ENCODE measurements at regions not wholly inside any gene's neighbourhood (a gene's known extent, or its start where the extent isn't known, plus 50 kb on each side); places are given as distances from the start of the nearest gene placed in this dataset.

GRCh38 chr17:52495646-52496045, 337.1 kb upstream of the CA10 start:
- Histone ChIP-seq H3K4me1 (ENCODE audit: control insufficient read depth, insufficient read depth, low read length) (no peaks in the 10 kb centered on the region), H3K36me3 (ENCODE audit: insufficient read depth, low read length) (no peaks in the 10 kb centered on the region), H3K9me3 (replicated peaks; ENCODE audit: low read length) (peaks cover 6% of the 10 kb centered on the region), H3K4me3 (ENCODE audit: low read length) (no peak overlapping the region), H3K27me3 (ENCODE audit: control insufficient read depth, insufficient read depth, low read length) (no peaks in the 10 kb centered on the region), H3K9ac (ENCODE audit: low read depth, low read length) (no peak overlapping the region), H3K4me2 (ENCODE audit: low read length) (no peak overlapping the region)

- no peak overlapping the region for H3K4me2 ChIP-seq (ENCODE audit: low read length)
- no peaks in the 10 kb centered on the region for H3K9me3 ChIP-seq (replicated peaks; ENCODE audit: low read length)
- no peak overlapping the region for H3K4me3 ChIP-seq (ENCODE audit: low read length)
- H3K4me1 ChIP-seq (ENCODE audit: control insufficient read depth, insufficient read depth, low read length) = no peaks in the 10 kb centered on the region
- no peak overlapping the region for H3K9ac ChIP-seq (ENCODE audit: low read depth, low read length)
- no peaks in the 10 kb centered on the region for H3K27me3 ChIP-seq (ENCODE audit: control insufficient read depth, insufficient read depth, low read length)
- H3K36me3 ChIP-seq (ENCODE audit: insufficient read depth, low read length) = no peaks in the 10 kb centered on the region
Observed at GRCh38 chr17:52482271-52482670, 323.8 kb upstream of the CA10 start.

DNA sequence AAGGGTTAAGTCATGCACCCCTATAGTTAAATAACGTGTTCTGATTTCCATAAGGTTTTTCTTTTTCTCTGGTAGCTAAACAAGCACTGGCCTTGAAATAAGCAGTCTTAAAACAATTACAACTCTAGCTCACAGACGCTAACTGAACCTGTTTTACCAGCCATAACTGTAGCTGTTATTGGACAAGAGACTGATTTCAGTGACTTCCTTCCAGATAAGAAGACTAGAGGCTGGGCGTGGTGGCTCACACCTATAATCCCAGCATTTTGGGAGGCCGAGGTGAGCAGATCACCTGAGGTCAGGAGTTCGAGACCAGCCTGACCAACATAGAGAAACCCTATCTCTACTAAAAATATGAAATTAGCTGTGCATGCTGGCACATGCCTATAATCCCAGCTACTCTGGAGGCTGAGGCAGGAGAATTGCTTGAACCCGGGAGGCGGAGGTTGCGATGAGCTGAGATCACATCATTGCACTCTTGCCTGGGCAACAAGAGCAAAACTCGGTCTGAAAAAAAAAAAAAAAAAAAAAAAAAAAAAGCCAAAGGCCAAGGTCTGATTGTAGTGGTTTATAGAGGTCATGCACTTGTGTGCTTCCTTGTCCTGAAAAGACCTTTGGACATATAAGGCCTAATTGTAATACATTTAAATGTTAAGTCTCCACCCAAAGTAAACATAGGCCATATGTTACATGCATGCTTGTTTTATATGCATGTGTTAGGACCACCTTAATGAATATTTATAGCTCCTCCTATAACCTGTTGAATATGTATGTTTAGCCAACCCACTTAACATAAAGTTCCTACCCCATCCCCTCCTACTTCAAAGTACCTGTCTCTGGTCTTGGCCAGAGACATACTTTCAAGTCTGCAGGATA, 319.5 kb upstream of the CA10 start:
- Histone ChIP-seq H3K27me3 (ENCODE audit: control insufficient read depth, insufficient read depth, low read length) (no peaks in the 10 kb centered on the region), H3K36me3 (ENCODE audit: insufficient read depth, low read length) (no peaks in the 10 kb centered on the region), H3K9ac (ENCODE audit: low read depth, low read length) (no peak overlapping the region), H3K4me3 (ENCODE audit: low read length) (no peak overlapping the region), H3K4me2 (ENCODE audit: low read length) (no peak overlapping the region), H3K9me3 (replicated peaks; ENCODE audit: low read length) (no peaks in the 10 kb centered on the region), H3K4me1 (ENCODE audit: control insufficient read depth, insufficient read depth, low read length) (no peaks in the 10 kb centered on the region)

- H3K9me3 ChIP-seq (replicated peaks; ENCODE audit: low read length) = peaks cover 3% of the 10 kb centered on the region
- H3K4me2 ChIP-seq (ENCODE audit: low read length) = no peak overlapping the region
- no peaks in the 10 kb centered on the region for H3K4me1 ChIP-seq (ENCODE audit: control insufficient read depth, insufficient read depth, low read length)
- no peak overlapping the region for H3K4me3 ChIP-seq (ENCODE audit: low read length)
- no peak overlapping the region for H3K9ac ChIP-seq (ENCODE audit: low read depth, low read length)
- no peaks in the 10 kb centered on the region for H3K36me3 ChIP-seq (ENCODE audit: insufficient read depth, low read length)
- H3K27me3 ChIP-seq (ENCODE audit: control insufficient read depth, insufficient read depth, low read length) = no peaks in the 10 kb centered on the region
Observed at GRCh38 chr17:52476638-52477313, 318.3 kb upstream of the CA10 start.

DNA sequence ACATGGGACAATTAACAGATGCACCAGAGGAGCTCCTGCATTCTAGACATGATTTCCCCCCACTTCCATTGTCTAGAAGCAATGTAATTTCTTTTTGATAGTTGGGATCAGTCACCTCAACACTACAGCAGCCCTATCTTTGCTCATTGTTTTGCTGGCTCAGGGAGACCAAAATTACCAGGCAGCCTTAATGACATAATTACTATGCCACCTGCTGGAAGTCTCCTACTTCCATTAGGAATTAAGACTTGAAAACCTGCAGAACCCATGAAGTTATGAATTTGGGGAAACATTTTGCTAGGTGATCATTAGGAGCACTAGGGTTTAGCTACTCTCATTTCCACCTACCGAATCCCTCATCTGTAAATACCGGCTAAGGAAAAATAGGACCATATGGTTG, 312.0 kb upstream of the CA10 start:
- no peaks in the 10 kb centered on the region for H3K36me3 ChIP-seq (ENCODE audit: insufficient read depth, low read length)
- H3K27me3 ChIP-seq (ENCODE audit: control insufficient read depth, insufficient read depth, low read length) = no peaks in the 10 kb centered on the region
- H3K9ac ChIP-seq (ENCODE audit: low read depth, low read length) = no peak overlapping the region
- H3K4me2 ChIP-seq (ENCODE audit: low read length) = no peak overlapping the region
- no peak overlapping the region for H3K4me3 ChIP-seq (ENCODE audit: low read length)
- peaks cover 6% of the 10 kb centered on the region for H3K9me3 ChIP-seq (replicated peaks; ENCODE audit: low read length)
- H3K4me1 ChIP-seq (ENCODE audit: control insufficient read depth, insufficient read depth, low read length) = no peaks in the 10 kb centered on the region

DNA sequence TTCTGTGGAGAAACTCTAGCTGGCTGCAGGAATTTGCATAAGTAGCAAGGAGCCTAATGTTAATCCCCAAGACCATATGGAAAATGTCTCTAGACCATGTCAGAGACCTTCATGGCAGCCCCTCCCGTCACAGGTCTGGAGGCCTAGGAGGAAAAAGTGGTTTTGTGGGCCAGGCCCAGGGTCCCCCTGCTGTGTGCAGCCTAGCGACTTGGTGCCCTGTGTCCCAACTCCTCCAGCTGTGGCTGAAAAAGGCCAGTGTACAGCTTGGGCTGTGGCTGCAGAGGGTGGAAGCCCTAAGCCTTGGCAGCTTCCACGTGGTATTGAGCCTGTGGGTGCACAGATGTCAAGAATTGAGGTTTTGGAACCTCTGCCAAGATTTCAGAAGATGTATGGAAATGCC, 306.9 kb upstream of the CA10 start:
- Histone ChIP-seq H3K4me3 (ENCODE audit: low read length) (no peak overlapping the region), H3K27me3 (ENCODE audit: control insufficient read depth, insufficient read depth, low read length) (no peaks in the 10 kb centered on the region), H3K4me2 (ENCODE audit: low read length) (no peak overlapping the region), H3K9ac (ENCODE audit: low read depth, low read length) (no peak overlapping the region), H3K36me3 (ENCODE audit: insufficient read depth, low read length) (no peaks in the 10 kb centered on the region), H3K9me3 (replicated peaks; ENCODE audit: low read length) (peaks cover 2% of the 10 kb centered on the region), H3K4me1 (ENCODE audit: control insufficient read depth, insufficient read depth, low read length) (no peaks in the 10 kb centered on the region)

DNA sequence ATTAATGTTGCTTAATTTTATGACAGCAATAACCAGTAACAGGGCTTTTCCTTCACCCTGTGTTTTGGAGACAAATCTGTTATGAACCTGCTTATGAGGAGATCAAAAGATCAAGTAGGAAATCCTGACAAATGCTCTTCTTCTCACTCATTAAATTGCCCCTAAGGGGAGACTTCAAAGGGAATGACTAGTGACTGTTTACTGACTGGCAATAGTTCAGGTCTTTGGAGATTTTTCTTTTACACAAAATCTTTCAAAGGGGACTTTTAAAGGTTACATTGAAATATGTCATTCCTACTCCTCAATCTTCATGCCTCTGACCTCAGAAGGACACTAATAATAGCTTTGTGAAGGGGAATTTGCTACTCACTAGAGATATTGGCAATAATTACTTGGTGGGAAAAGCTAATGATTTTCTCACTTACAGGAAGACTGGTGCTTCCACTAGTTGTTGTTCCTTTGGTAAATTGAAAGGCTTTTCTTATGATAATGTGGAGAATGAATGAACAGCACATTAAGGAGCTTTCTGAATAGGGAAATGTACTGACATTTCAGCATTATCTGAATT, 292.9 kb upstream of the CA10 start:
- Histone ChIP-seq H3K36me3 (ENCODE audit: insufficient read depth, low read length) (no peaks in the 10 kb centered on the region), H3K4me1 (ENCODE audit: control insufficient read depth, insufficient read depth, low read length) (no peaks in the 10 kb centered on the region), H3K27me3 (ENCODE audit: control insufficient read depth, insufficient read depth, low read length) (no peaks in the 10 kb centered on the region), H3K4me3 (ENCODE audit: low read length) (no peak overlapping the region), H3K4me2 (ENCODE audit: low read length) (no peak overlapping the region), H3K9ac (ENCODE audit: low read depth, low read length) (no peak overlapping the region), H3K9me3 (replicated peaks; ENCODE audit: low read length) (peaks cover 5% of the 10 kb centered on the region)

DNA sequence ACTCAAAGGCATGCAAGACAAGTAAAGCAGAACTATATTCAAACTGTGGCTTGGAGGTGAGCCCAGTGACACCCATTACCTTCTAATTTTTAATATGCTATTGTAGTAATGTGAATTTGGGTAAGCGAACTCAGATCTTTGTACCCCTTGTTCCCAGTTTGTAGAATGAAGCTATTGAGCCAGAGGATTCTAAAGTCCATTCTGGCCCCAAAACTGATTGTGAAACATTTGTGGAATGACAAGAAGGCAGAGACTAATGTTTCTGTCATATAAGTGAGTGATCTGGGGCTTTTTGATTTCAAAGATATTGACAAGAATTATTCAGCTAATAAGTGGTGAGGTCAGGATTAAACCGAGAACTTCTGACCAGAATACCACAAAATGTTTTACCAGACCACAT, 283.8 kb upstream of the CA10 start:
- Histone ChIP-seq H3K4me2 (ENCODE audit: low read length) (no peak overlapping the region), H3K4me3 (ENCODE audit: low read length) (no peak overlapping the region), H3K36me3 (ENCODE audit: insufficient read depth, low read length) (no peaks in the 10 kb centered on the region), H3K4me1 (ENCODE audit: control insufficient read depth, insufficient read depth, low read length) (no peaks in the 10 kb centered on the region), H3K27me3 (ENCODE audit: control insufficient read depth, insufficient read depth, low read length) (no peaks in the 10 kb centered on the region), H3K9me3 (replicated peaks; ENCODE audit: low read length) (peaks cover 8% of the 10 kb centered on the region), H3K9ac (ENCODE audit: low read depth, low read length) (no peak overlapping the region)

GRCh38 chr17:52420555-52421078, 262.1 kb upstream of the CA10 start:
- peaks cover 4% of the 10 kb centered on the region for H3K9me3 ChIP-seq (replicated peaks; ENCODE audit: low read length)
- H3K4me1 ChIP-seq (ENCODE audit: control insufficient read depth, insufficient read depth, low read length) = no peaks in the 10 kb centered on the region
- no peaks in the 10 kb centered on the region for H3K36me3 ChIP-seq (ENCODE audit: insufficient read depth, low read length)
- no peak overlapping the region for H3K9ac ChIP-seq (ENCODE audit: low read depth, low read length)
- no peak overlapping the region for H3K4me2 ChIP-seq (ENCODE audit: low read length)
- H3K27me3 ChIP-seq (ENCODE audit: control insufficient read depth, insufficient read depth, low read length) = no peaks in the 10 kb centered on the region
- H3K4me3 ChIP-seq (ENCODE audit: low read length) = no peak overlapping the region

DNA sequence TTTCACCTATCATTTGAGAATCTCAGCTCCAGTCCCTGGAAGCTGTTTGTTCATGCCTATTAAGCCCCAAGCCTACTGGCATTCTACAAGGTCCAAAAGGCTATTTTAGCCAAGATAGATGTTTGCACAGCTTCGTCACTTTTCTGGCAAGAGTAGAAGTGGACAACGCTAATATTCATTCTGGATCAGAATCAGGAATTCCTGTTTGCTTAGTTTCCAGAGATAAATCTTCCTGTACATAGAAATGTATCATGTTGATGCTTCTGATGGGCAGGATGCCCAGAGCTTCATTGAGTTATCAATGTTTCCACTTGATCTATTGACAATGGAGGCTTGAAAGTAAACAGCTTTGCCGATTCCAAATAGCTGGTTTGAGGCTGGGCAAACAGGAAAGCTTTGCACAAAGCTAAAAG, 260.7 kb upstream of the CA10 start:
- H3K27me3 ChIP-seq (ENCODE audit: control insufficient read depth, insufficient read depth, low read length) = no peaks in the 10 kb centered on the region
- no peak overlapping the region for H3K4me3 ChIP-seq (ENCODE audit: low read length)
- no peak overlapping the region for H3K4me2 ChIP-seq (ENCODE audit: low read length)
- no peak overlapping the region for H3K9ac ChIP-seq (ENCODE audit: low read depth, low read length)
- H3K36me3 ChIP-seq (ENCODE audit: insufficient read depth, low read length) = no peaks in the 10 kb centered on the region
- no peaks in the 10 kb centered on the region for H3K4me1 ChIP-seq (ENCODE audit: control insufficient read depth, insufficient read depth, low read length)
- H3K9me3 ChIP-seq (replicated peaks; ENCODE audit: low read length) = peaks cover 4% of the 10 kb centered on the region

- Histone ChIP-seq H3K4me3 (ENCODE audit: low read length) (no peak overlapping the region), H3K4me2 (ENCODE audit: low read length) (no peak overlapping the region), H3K9ac (ENCODE audit: low read depth, low read length) (no peak overlapping the region), H3K36me3 (ENCODE audit: insufficient read depth, low read length) (no peaks in the 10 kb centered on the region), H3K27me3 (ENCODE audit: control insufficient read depth, insufficient read depth, low read length) (no peaks in the 10 kb centered on the region), H3K9me3 (replicated peaks; ENCODE audit: low read length) (peaks cover 7% of the 10 kb centered on the region), H3K4me1 (ENCODE audit: control insufficient read depth, insufficient read depth, low read length) (no peaks in the 10 kb centered on the region)
Observed at GRCh38 chr17:52410781-52411180, 252.3 kb upstream of the CA10 start.

Data from skeletal muscle satellite cell (primary cell).